T-helper 2 cell treated with Interferon-gamma antibody and Interleukin-4, amounts not matched to agents 100 ng/mL and 5 ng/mL, for 36 hours (primary cell): ENCODE measurements at regions not wholly inside any gene's neighbourhood (a gene's known extent, or its start where the extent isn't known, plus 50 kb on each side); places are given as distances from the start of the nearest gene placed in this dataset.

Experiments
- intact Hi-C: fragments of 100-400 bp; cut with micrococcal nuclease; formaldehyde crosslinking; loops from one replicate; pipeline ENCODE4 v1.15.1; 2023

DNA sequence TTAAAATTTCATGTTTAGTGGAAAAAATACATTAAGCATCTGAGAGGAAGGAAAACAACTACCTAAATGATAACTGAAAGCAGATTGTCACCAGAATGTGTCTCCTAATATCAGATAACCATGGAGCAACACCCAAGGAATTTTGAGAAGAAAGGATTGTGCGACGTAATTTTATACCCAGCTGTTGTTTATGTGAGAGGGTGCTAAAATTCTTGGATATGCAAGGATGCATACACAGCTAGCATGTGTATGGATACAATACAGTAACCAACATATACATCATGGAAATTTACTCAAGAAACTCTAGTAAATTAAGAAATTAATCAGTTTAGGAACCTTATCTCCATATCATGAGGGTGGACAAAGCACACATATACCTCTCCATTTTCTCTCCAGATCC lies 290.9 kb downstream of the HS3ST3A1 start:
- intact Hi-C loops = no loop called here

GRCh38 chr17:13306310-13306962 lies 288.6 kb upstream of the ELAC2 start:
- intact Hi-C loops = no loop called here

GRCh38 chr17:13302983-13303382 lies 285.2 kb upstream of the ELAC2 start:
- intact Hi-C loops = no loop called here

GRCh38 chr17:13302419-13302818 lies 284.6 kb upstream of the ELAC2 start:
- intact Hi-C loops = no loop called here

GRCh38 chr17:13297183-13297582 lies 279.4 kb upstream of the ELAC2 start:
- intact Hi-C loops = no loop called here

DNA sequence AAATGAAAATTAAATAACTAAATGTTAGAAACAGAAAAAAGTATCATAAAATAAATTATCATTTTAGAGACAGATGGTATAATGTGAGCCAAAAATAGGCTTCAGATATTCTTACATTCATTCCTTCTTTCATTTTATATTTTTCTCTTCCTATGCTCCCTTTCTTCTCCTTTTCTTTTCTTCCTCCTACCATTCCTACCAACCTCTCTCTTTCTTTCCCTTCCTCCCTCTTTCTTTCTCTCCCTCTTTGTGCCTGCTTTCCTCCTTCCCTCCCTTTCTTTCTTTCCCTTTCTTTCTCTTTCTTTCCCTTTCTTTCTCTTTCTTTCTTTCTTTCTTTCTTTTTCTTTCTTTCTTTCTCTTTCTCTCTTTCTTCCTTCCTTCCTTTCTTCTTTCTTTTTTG lies 275.6 kb upstream of the ELAC2 start:
- intact Hi-C loops = no loop called here

GRCh38 chr17:13292291-13292690 lies 274.5 kb upstream of the ELAC2 start:
- intact Hi-C loops = no loop called here

- intact Hi-C loops = no loop called here
Observed at GRCh38 chr17:13288248-13288647, 270.4 kb upstream of the ELAC2 start.

DNA sequence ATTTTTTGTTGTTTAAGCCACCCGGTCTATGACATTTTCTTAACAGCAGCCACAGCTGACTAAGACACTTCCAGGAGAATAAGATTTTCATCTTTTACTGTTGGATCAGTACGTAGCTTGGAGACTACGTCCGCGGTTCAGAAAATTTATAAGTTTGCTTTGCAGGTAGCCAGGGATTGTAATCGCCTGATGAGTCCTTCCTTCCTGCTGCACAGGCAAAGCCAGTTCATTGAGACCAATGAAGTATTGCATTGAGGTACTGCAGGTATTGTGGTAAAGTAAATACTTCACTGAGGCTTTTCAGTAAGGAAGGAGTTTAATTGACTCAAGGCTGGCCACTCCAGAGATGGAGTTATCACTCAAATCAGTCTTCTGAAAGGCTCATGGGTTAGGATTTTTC lies 269.4 kb upstream of the ELAC2 start:
- intact Hi-C loops = no loop called here

- intact Hi-C loops = no loop called here
Observed at GRCh38 chr17:13283606-13284005, 265.8 kb upstream of the ELAC2 start.

DNA sequence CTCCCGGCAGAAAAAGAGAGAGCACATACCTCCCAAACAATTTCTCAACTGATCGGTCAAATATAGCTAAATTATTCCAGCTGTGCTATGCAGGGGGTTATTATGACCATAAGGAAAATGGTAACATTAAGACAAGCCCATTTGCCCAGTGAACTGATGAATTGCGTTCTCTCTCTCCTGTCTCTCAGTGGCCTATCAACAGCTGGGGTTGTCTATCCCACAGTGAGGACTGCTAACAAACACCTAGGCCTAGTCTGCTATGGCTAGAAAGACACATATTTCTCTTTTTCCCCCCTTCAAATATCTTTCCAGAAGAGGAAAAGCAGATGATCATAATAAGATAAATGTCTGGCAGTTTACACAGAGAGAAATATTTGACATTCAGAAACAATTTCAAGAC lies 263.8 kb upstream of the ELAC2 start:
- intact Hi-C loops = no loop called here

GRCh38 chr17:13273806-13274205 lies 256.0 kb upstream of the ELAC2 start:
- intact Hi-C loops = no loop called here

DNA sequence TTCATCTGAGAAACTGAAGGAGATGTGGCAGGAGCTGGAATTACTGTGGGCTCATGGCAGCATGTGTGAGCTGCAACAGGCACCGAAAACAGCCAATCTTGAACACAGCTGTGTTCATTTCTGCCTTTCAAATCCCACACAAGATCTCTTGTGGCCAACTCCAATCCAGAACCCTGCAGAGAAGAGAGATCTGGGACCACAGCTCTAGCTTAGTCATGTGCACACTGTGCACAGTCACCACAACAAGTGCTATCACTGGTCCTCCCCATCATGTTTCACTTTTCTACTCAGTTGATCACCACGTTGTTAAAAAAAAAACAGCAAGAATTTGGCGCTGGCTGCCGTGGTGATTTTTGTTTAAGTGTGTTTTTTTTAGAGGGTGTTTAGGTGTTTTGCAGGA lies 254.5 kb upstream of the ELAC2 start:
- intact Hi-C loops = no loop called here

DNA sequence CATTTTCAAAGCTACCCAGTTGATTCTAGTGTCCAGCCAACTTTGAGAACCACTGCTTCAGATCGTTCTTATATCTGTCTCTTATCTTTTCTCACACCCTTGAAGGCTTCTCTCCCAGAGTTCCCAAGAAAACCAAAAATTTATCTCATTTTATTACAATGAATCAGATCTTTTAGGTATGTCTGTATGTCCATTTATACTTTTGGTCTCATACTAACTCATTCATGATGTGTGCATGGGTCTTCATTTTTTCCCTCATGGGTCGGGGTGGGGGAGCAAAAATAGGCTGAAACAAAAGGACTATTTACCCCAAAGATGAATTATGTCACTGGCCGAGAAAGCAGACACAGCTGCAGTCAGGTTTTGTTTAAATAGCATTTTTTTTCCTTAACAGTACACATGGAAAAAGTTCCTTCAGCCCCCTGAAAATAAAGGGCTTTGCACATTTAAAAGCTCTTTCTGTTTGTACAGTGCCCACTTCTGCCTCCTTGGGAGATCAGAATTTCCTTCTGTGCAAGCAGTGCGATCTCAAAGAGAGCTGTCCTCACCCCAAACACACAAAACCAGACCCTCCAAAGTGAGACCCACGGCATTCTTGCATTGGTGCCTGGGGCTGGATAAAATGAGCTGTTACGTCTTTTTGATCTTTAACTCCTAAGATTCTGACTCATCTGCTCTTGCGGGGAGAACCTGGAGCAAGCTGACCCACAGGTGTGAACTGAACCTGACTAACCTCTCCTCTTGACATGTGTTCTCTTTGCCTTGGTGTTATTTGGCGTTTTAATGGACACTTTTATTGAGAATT lies 251.2 kb upstream of the ELAC2 start:
- intact Hi-C loops = no loop called here

GRCh38 chr17:13266606-13267005 lies 248.8 kb upstream of the ELAC2 start:
- intact Hi-C loops = no loop called here

GRCh38 chr17:13265311-13265710 lies 247.5 kb upstream of the ELAC2 start:
- intact Hi-C loops = no loop called here

- intact Hi-C loops = no loop called here
Observed at GRCh38 chr17:13263746-13264145, 245.9 kb upstream of the ELAC2 start.

GRCh38 chr17:13256545-13256944 lies 238.7 kb upstream of the ELAC2 start:
- intact Hi-C loops = no loop called here

- intact Hi-C loops = no loop called here
Observed at GRCh38 chr17:13253733-13254410, 236.0 kb upstream of the ELAC2 start.

DNA sequence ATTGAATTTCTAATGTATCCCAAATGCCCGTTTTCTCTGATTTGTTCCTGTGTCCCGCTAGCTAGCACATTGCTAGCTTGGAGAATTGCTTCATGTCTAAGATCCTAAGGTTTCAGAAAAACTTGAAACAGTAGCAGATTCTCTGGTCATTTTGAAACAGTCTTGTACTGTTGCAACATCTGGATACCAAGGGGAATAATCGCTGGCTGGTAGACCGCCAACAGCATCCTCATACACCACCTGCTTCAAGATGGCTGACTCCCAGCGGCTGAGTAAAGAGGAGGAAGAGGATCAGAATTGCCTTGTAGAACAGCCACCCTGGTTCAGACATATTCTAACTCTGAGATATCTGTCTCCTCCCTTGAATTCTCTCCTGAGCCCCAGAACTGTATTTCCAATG lies 226.7 kb upstream of the ELAC2 start:
- intact Hi-C loops = no loop called here

GRCh38 chr17:13243585-13243984 lies 225.8 kb upstream of the ELAC2 start:
- intact Hi-C loops = no loop called here

GRCh38 chr17:13240851-13241250 lies 223.0 kb upstream of the ELAC2 start:
- intact Hi-C loops = no loop called here
